Calu3 (cell line): ENCODE measurements at regions not wholly inside any gene's neighbourhood (a gene's known extent, or its start where the extent isn't known, plus 50 kb on each side); places are given as distances from the start of the nearest gene placed in this dataset.
"Not testable (repeated sequence)": the region's sequence is repeated elsewhere in the genome, so short reads cannot be mapped to it uniquely, and the experiment has no call there.

Experiments
- BruUV-seq: library from RNA; stranded (reverse); fragments of 400-500 nt; replicated peaks from 2 replicates; lab custom pipeline; 2021; lab: Mats Ljungman, UMichigan
- CTCF ChIA-PET: fragments of 300-600 bp; sonication (Branson Sonifier 250); formaldehyde crosslinking; loops from one replicate; lab custom pipeline; 2022; ENCODE audit warnings: antibody characterized with exemption; lab: Charles Lee
- DNase-seq: peaks from one replicate; pipeline ENCODE4 v3.0.0; 2022
- H3K27ac Mint-ChIP-seq: one replicate; pipeline ENCODE4 v1.8.0; 2022; ENCODE audit warnings: mixed read lengths; ENCODE audit not compliant: unreplicated experiment
- H3K27me3 Mint-ChIP-seq: one replicate; pipeline ENCODE4 v1.8.0; 2022; ENCODE audit warnings: mixed read lengths; ENCODE audit not compliant: unreplicated experiment
- H3K36me3 Mint-ChIP-seq: one replicate; pipeline ENCODE4 v1.8.0; 2022; ENCODE audit warnings: mild to moderate bottlenecking, moderate library complexity, mixed read lengths; ENCODE audit not compliant: insufficient read depth, unreplicated experiment
- H3K4me1 Mint-ChIP-seq: one replicate; pipeline ENCODE4 v1.8.0; 2022; ENCODE audit warnings: mild to moderate bottlenecking, low read depth, mixed read lengths; ENCODE audit not compliant: unreplicated experiment
- H3K4me3 Mint-ChIP-seq: one replicate; pipeline ENCODE4 v1.8.0; 2022; ENCODE audit warnings: mild to moderate bottlenecking, low read depth, moderate library complexity, mixed read lengths; ENCODE audit not compliant: unreplicated experiment
- H3K9me3 Mint-ChIP-seq: one replicate; pipeline ENCODE4 v1.8.0; 2022; ENCODE audit warnings: low read depth, mixed read lengths; ENCODE audit not compliant: unreplicated experiment
- CTCF ChIP-seq: fragments of 200-600 bp; IDR thresholded peaks from one replicate; pipeline ENCODE4 v1.8.0; 2022; ENCODE audit warnings: antibody characterized with exemption; ENCODE audit not compliant: unreplicated experiment
- intact Hi-C: fragments of 100-400 bp; cut with micrococcal nuclease; formaldehyde crosslinking; loops from one replicate; pipeline ENCODE4 v1.10.0; 2022; ENCODE audit not compliant: unreplicated experiment

- Mint-ChIP-seq H3K36me3 (no peaks in the 10 kb centered on the region), H3K9me3 (no peaks in the 10 kb centered on the region), H3K27me3 (peaks cover 14% of the 10 kb centered on the region), H3K27ac (no peak overlapping the region), H3K4me3 (no peak overlapping the region), H3K4me1 (no peaks in the 10 kb centered on the region)
- no peak for DNase-seq
- CTCF ChIA-PET, result no interaction called here
- BruUV-seq, result no TSS peak
- intact Hi-C loops, result no loop called here
- no peak for TF ChIP-seq CTCF
Observed at GRCh38 chr14:44609201-44609600, 102.1 kb upstream of the FSCB start.

GRCh38 chr14:44607701-44608100, 100.6 kb upstream of the FSCB start:
- H3K36me3 Mint-ChIP-seq, result no peaks in the 10 kb centered on the region
- no peak for TF ChIP-seq CTCF
- no peak overlapping the region for H3K27ac Mint-ChIP-seq
- H3K4me3 Mint-ChIP-seq, result no peak overlapping the region
- DNase-seq, result no peak
- BruUV-seq, result no TSS peak
- CTCF ChIA-PET, result no interaction called here
- peaks cover 14% of the 10 kb centered on the region for H3K27me3 Mint-ChIP-seq
- H3K4me1 Mint-ChIP-seq, result no peaks in the 10 kb centered on the region
- intact Hi-C loops, result no loop called here
- H3K9me3 Mint-ChIP-seq, result no peaks in the 10 kb centered on the region

GRCh38 chr14:44606576-44606975, 99.5 kb upstream of the FSCB start:
- Mint-ChIP-seq H3K4me3 (no peak overlapping the region), H3K27ac (no peak overlapping the region), H3K4me1 (no peaks in the 10 kb centered on the region), H3K36me3 (no peaks in the 10 kb centered on the region), H3K9me3 (no peaks in the 10 kb centered on the region), H3K27me3 (peaks cover 14% of the 10 kb centered on the region)
- intact Hi-C loops, result no loop called here
- TF ChIP-seq CTCF, result no peak
- no TSS peak for BruUV-seq
- DNase-seq, result no peak
- CTCF ChIA-PET, result no interaction called here

- H3K27me3 Mint-ChIP-seq, H3K4me3 Mint-ChIP-seq, H3K9me3 Mint-ChIP-seq, CTCF ChIA-PET, H3K36me3 Mint-ChIP-seq, BruUV-seq, H3K4me1 Mint-ChIP-seq, DNase-seq, intact Hi-C loops, H3K27ac Mint-ChIP-seq: not testable (repeated sequence)
Observed at GRCh38 chr14:44601266-44601665, 94.2 kb upstream of the FSCB start.

GRCh38 chr14:44589180-44589579, 82.1 kb upstream of the FSCB start:
- Mint-ChIP-seq H3K27ac (no peak overlapping the region), H3K4me1 (no peaks in the 10 kb centered on the region), H3K36me3 (no peaks in the 10 kb centered on the region), H3K27me3 (no peaks in the 10 kb centered on the region), H3K9me3 (no peaks in the 10 kb centered on the region), H3K4me3 (no peak overlapping the region)
- no peak for DNase-seq
- CTCF ChIA-PET, result no interaction called here
- intact Hi-C loops, result no loop called here
- BruUV-seq, result no TSS peak
- no peak for TF ChIP-seq CTCF
